ENCODE measurements at regions not wholly inside any gene's neighbourhood (a gene's known extent, or its start where the extent isn't known, plus 50 kb on each side); places are given as distances from the start of the nearest gene placed in this dataset.

- 66 to 75% methylated on average over 10 to 15 of the region's 16 CpGs for WGBS, 2 donors
- no peak for DNase-seq
- H3K4me3 ChIP-seq (replicated peaks in 1 of 3), result no peak overlapping the region
- no peak for TF ChIP-seq CTCF (IDR thresholded peaks at IDR 0.05)
- TF ChIP-seq POLR2A (IDR thresholded peaks at IDR 0.05), result no peak
- H3K4me1 ChIP-seq, result peaks cover 0 to 11% of the 10 kb centered on the region in 2 donors
- no peaks in the 10 kb centered on the region for H3K27me3 ChIP-seq
- H3K9me3 ChIP-seq, result no peaks in the 10 kb centered on the region
- peak overlapping the region in 2 of 3 donors; percentile 21 to 66 for H3K27ac ChIP-seq
- intact Hi-C loops (cut with DNase I), result no loop called here
- H3K36me3 ChIP-seq, result no peaks in the 10 kb centered on the region
These were observed 139.4 kb upstream of the GLI2 start for GRCh38 chr2:120596191-120596811.

GRCh38 chr2:120596990-120597594 is 138.6 kb upstream of the GLI2 start:
- H3K9me3 ChIP-seq, result no peaks in the 10 kb centered on the region
- H3K4me1 ChIP-seq, result peaks cover 0 to 11% of the 10 kb centered on the region in 2 donors
- no peaks in the 10 kb centered on the region for H3K27me3 ChIP-seq
- 75 to 76% methylated on average over 12 of the region's 12 CpGs for WGBS, 2 donors
- peak; percentile 21 to 22 for DNase-seq
- TF ChIP-seq POLR2A (IDR thresholded peaks at IDR 0.05) (no peak), CTCF (IDR thresholded peaks at IDR 0.05) (no peak)
- H3K36me3 ChIP-seq, result no peaks in the 10 kb centered on the region
- intact Hi-C loops (cut with DNase I), result no loop called here
- H3K27ac ChIP-seq, result peak overlapping the region in 1 of 3 donors; percentile 66
- no peak overlapping the region for H3K4me3 ChIP-seq (replicated peaks in 1 of 3)

GRCh38 chr2:120597595-120598193 is 138.0 kb upstream of the GLI2 start:
- Histone ChIP-seq H3K4me3 (replicated peaks in 1 of 3) (no peak overlapping the region), H3K27ac (no peak overlapping the region), H3K27me3 (no peaks in the 10 kb centered on the region), H3K4me1 (peaks cover 0 to 11% of the 10 kb centered on the region in 2 donors), H3K9me3 (no peaks in the 10 kb centered on the region), H3K36me3 (no peaks in the 10 kb centered on the region)
- intact Hi-C loops (cut with DNase I), result no loop called here
- 95 to 97% methylated on average over 15 to 19 of the region's 19 CpGs for WGBS, 2 donors
- TF ChIP-seq POLR2A (IDR thresholded peaks at IDR 0.05) (no peak), CTCF (IDR thresholded peaks at IDR 0.05) (no peak)
- DNase-seq, result no peak

GRCh38 chr2:120598416-120598815 is 137.3 kb upstream of the GLI2 start:
- 94 to 96% methylated on average over 5 of the region's 5 CpGs for WGBS, 2 donors
- no peaks in the 10 kb centered on the region for H3K36me3 ChIP-seq
- no peaks in the 10 kb centered on the region for H3K27me3 ChIP-seq
- TF ChIP-seq POLR2A (IDR thresholded peaks at IDR 0.05) (no peak), CTCF (IDR thresholded peaks at IDR 0.05) (no peak)
- intact Hi-C loops (cut with DNase I), result no loop called here
- H3K4me3 ChIP-seq (replicated peaks in 1 of 3), result no peak overlapping the region
- peaks cover 0 to 11% of the 10 kb centered on the region in 2 donors for H3K4me1 ChIP-seq
- DNase-seq, result no peak
- no peaks in the 10 kb centered on the region for H3K9me3 ChIP-seq
- H3K27ac ChIP-seq, result no peak overlapping the region

- no peak overlapping the region for H3K4me3 ChIP-seq (replicated peaks in 1 of 3)
- intact Hi-C loops (cut with DNase I), result no loop called here
- 90 to 94% methylated on average over 7 of the region's 7 CpGs for WGBS, 2 donors
- H3K4me1 ChIP-seq, result peaks cover 0 to 11% of the 10 kb centered on the region in 2 donors
- TF ChIP-seq POLR2A (IDR thresholded peaks at IDR 0.05), result no peak
- no peak for TF ChIP-seq CTCF (IDR thresholded peaks at IDR 0.05)
- H3K36me3 ChIP-seq, result no peaks in the 10 kb centered on the region
- H3K27me3 ChIP-seq, result no peaks in the 10 kb centered on the region
- H3K9me3 ChIP-seq, result no peaks in the 10 kb centered on the region
- no peak overlapping the region for H3K27ac ChIP-seq
- no peak for DNase-seq
These were observed 136.6 kb upstream of the GLI2 start for GRCh38 chr2:120599072-120599471.
